Gastroesophageal sphincter (tissue), 4 donors: ENCODE measurements at regions not wholly inside any gene's neighbourhood (a gene's known extent, or its start where the extent isn't known, plus 50 kb on each side); places are given as distances from the start of the nearest gene placed in this dataset.

Source experiments
- ATAC-seq: fragments of 150-250 bp; one replicate; pipeline ENCODE4 v1.9.1; 2016; ENCODE audit warnings: mild to moderate bottlenecking, moderate library complexity
- H3K27ac ChIP-seq, 4 donors: fragments of 200-600 bp; sonication (generic) in 3 of 4; 1 replicate in 3 of 4; 2 replicates in 1 of 4; pipeline ENCODE4 v1.5.1; 2016 to 2019
- H3K27me3 ChIP-seq: fragments of 200-600 bp; sonication (generic); one replicate; pipeline ENCODE4 v1.5.1; 2019
- H3K36me3 ChIP-seq, 2 donors: fragments of 200-600 bp; sonication (generic); one replicate each; pipeline ENCODE4 v1.5.1; 2019; ENCODE audit warnings: control low read depth in 1 of 2
- H3K4me1 ChIP-seq, 3 donors: fragments of 200-600 bp; sonication (generic); 1 replicate in 2 of 3; 2 replicates in 1 of 3; pipeline ENCODE4 v1.5.1; 2016 to 2019; ENCODE audit warnings: control low read depth in 2 of 3
- H3K4me3 ChIP-seq, 2 donors: fragments of 200-600 bp; sonication (generic); one replicate each; pipeline ENCODE4 v1.5.1; 2019; ENCODE audit warnings: mild to moderate bottlenecking in 1 of 2, moderate library complexity in 1 of 2
- H3K9me3 ChIP-seq, 3 donors: fragments of 200-600 bp; sonication (generic); one replicate each; pipeline ENCODE4 v1.5.1; 2017 to 2019; ENCODE audit warnings: control low read depth in 2 of 3
- CTCF ChIP-seq, 4 experiments: fragments of 200-600 bp in 2 of 4; fragments of 450-650 bp in 2 of 4; sonication (generic) in 1 of 4; IDR thresholded peaks; one replicate each; pipeline ENCODE4 v1.5.1; 2017 to 2019; ENCODE audit warnings: antibody characterized with exemption in 4 of 4, mild to moderate bottlenecking in 2 of 4, moderate library complexity in 2 of 4
- EP300 ChIP-seq: sonication (generic); formaldehyde crosslinking; IDR thresholded peaks from one replicate; pipeline ENCODE4 v1.6.1; 2017; ENCODE audit warnings: antibody characterized with exemption, mild to moderate bottlenecking
- POLR2A ChIP-seq, 2 donors: fragments of 450-650 bp; IDR thresholded peaks; one replicate each; pipeline ENCODE4 v1.6.1; 2017; ENCODE audit warnings: antibody characterized with exemption in 2 of 2, mild to moderate bottlenecking in 2 of 2, moderate library complexity in 1 of 2
- POLR2AphosphoS5 ChIP-seq: sonication (generic); formaldehyde crosslinking; IDR thresholded peaks from one replicate; pipeline ENCODE4 v1.6.1; 2017; ENCODE audit warnings: antibody characterized with exemption
- WGBS, 2 donors: methylation state at CpG; one replicate each; pipeline ENCODE4 v1.1.5; 2018; ENCODE audit warnings: low coverage in 1 of 2; 5-methylcytosine and 5-hydroxymethylcytosine counted together

- Histone ChIP-seq H3K27ac (no peak overlapping the region), H3K4me3 (no peak overlapping the region), H3K9me3 (peaks cover 0 to 5% (median 0%) of the 10 kb centered on the region in 3 donors), H3K36me3 (no peaks in the 10 kb centered on the region), H3K4me1 (no peaks in the 10 kb centered on the region), H3K27me3 (no peaks in the 10 kb centered on the region)
- no peak for TF ChIP-seq EP300
- 89 to 92% methylated on average over 1 of the region's 1 CpG for WGBS, 2 donors
- ATAC-seq, result no peak
Observed at GRCh38 chr18:41012194-41012593, 942.8 kb upstream of the PIK3C3 start.

- ATAC-seq, result no peak
- TF ChIP-seq CTCF (IDR thresholded peaks at IDR 0.05) (no peak), POLR2A (IDR thresholded peaks at IDR 0.05) (no peak), EP300 (no peak), POLR2AphosphoS5 (no peak)
- Histone ChIP-seq H3K9me3 (no peaks in the 10 kb centered on the region), H3K4me1 (no peaks in the 10 kb centered on the region), H3K27ac (no peak overlapping the region), H3K27me3 (no peaks in the 10 kb centered on the region), H3K4me3 (no peak overlapping the region), H3K36me3 (no peaks in the 10 kb centered on the region)
- WGBS, 2 donors, result 81 to 86% methylated on average over 5 to 6 of the region's 6 CpGs
Observed at GRCh38 chr18:41009926-41010325, 945.1 kb upstream of the PIK3C3 start.

GRCh38 chr18:41004324-41004723 lies 950.7 kb upstream of the PIK3C3 start:
- TF ChIP-seq POLR2AphosphoS5 (no peak), POLR2A (IDR thresholded peaks at IDR 0.05) (no peak), EP300 (no peak), CTCF (IDR thresholded peaks at IDR 0.05) (no peak)
- no peak overlapping the region for H3K4me3 ChIP-seq
- WGBS, 2 donors, result 50 to 72% methylated on average over 3 of the region's 3 CpGs

GRCh38 chr18:40995529-40995928 lies 959.5 kb upstream of the PIK3C3 start:
- Histone ChIP-seq H3K4me1 (no peaks in the 10 kb centered on the region), H3K36me3 (no peaks in the 10 kb centered on the region), H3K9me3 (no peaks in the 10 kb centered on the region), H3K27ac (no peak overlapping the region), H3K27me3 (no peaks in the 10 kb centered on the region), H3K4me3 (no peak overlapping the region)
- no peak for TF ChIP-seq POLR2A (IDR thresholded peaks at IDR 0.05)
- no peak for TF ChIP-seq CTCF (IDR thresholded peaks at IDR 0.05)
- no peak for TF ChIP-seq EP300
- no peak for TF ChIP-seq POLR2AphosphoS5
- WGBS, 2 donors, result 0 to 75% methylated on average over 1 of the region's 1 CpG
- no peak for ATAC-seq

More at GRCh38 chr18:41004324-41004723, 950.7 kb upstream of the PIK3C3 start:
- H3K27me3 ChIP-seq, result no peaks in the 10 kb centered on the region
- no peak for ATAC-seq
- no peaks in the 10 kb centered on the region for H3K9me3 ChIP-seq
- H3K27ac ChIP-seq, result no peak overlapping the region
- no peaks in the 10 kb centered on the region for H3K4me1 ChIP-seq
- no peaks in the 10 kb centered on the region for H3K36me3 ChIP-seq

GRCh38 chr18:40993363-40993762 lies 961.7 kb upstream of the PIK3C3 start:
- no peaks in the 10 kb centered on the region for H3K9me3 ChIP-seq
- H3K4me3 ChIP-seq, result no peak overlapping the region
- ATAC-seq, result no peak

More at GRCh38 chr18:40993363-40993762, 961.7 kb upstream of the PIK3C3 start:
- Histone ChIP-seq H3K36me3 (no peaks in the 10 kb centered on the region), H3K4me1 (no peaks in the 10 kb centered on the region), H3K27me3 (no peaks in the 10 kb centered on the region), H3K27ac (no peak overlapping the region)
- TF ChIP-seq POLR2A (IDR thresholded peaks at IDR 0.05) (no peak), POLR2AphosphoS5 (no peak), EP300 (no peak), CTCF (IDR thresholded peaks at IDR 0.05) (no peak)
